ENCODE measurements at regions not wholly inside any gene's neighbourhood (a gene's known extent, or its start where the extent isn't known, plus 50 kb on each side); places are given as distances from the start of the nearest gene placed in this dataset.
"Not testable (repeated sequence)": the region's sequence is repeated elsewhere in the genome, so short reads cannot be mapped to it uniquely, and the experiment has no call there.

DNA sequence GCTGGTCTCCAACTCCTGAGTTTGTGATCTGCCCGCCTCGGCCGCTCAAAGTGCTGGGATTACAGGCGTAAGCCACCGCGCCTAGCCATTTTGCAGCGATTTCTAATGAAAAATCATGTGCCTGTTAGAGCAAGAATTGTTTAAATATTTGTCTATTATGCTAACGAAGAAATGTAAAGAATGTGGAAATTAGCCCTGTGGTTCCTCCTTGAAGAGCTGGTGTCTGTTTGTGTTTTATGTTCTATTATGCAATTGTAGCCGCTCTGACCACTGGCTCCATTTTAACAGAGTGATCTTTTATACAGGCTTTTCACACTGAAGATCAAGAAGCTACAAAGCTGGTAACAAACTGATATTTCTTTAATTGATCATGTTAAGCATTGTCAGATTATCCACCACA lies 217.3 kb downstream of the USP22 start (continued):
- TF ChIP-seq, protein P1, sequence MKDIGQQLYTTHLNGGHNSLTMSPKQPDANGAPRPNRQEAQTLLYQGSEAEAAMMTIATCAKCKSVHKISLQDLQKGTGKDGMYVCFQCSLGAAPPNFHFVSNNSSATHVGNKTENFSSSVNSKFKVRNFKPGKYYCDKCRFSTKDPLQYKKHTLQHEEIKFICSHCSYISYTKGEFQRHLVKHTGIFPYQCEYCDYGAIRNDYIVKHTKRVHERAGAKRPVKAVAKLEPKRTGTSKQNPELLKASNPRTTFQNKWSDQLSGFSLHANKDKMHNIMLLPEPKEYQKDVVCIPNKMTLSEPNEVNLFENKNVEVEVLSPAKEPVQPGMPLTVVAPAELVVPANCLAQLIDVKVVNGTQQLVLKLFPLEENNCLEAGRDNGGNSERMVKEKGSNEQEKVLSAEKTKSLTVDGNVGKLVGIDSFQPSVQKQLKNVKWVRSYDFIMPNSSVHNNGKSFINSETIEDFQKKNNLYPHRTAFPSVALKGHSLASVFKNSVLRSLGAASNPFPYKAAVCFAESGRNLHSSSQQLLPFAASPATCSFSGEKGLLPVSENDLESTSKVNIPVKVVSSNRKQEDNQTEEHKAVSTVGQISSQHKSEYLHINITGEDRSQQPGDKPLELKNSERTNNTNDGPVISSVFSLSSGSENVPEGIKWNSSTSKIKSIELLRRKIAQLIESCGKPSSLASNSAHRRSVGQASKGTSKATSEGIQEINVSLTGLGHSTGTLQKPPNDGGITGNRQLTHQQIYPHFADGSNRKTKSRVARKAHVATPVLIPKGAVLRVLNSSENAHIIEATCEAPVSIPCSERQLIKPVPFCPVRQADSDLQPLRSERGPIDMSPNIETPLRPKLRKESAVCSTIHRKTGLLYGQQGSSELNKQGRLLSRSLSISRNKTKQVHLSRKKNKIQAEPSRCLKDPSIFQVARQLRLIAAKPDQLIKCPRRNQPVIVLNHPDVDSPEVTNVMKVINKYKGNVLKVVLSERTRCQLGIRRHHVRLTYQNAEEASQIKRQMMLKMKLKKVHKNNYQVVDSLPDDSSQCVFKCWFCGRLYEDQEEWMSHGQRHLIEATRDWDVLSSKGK (CRISPR knock-in tag; IDR thresholded peaks at IDR 0.05): no peak
- TF ChIP-seq NFRKB (IDR thresholded peaks at IDR 0.05; ENCODE audit: low read depth): no peak

DNA sequence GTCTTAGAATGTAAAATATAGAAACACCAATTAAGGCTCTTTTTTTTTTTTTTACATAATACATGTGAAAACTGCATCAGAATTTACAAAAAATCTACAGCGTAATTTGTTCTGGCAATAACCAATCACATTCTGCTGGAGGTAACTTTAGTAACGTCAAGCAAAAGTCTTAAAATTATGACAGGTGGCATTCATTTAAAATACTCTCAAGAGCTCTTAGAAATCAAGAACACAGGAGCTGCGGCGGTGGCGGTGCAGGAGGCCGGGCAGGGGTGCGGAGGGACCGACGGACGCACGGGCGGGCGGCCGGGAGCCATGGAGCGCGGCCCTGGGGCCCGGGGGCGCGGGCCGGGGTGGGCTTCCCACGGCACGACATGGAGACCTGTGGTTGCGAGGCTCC lies 202.4 kb downstream of the USP22 start:
- H3K9ac ChIP-seq (ENCODE audit: insufficient read depth in 1 of 2, low read depth in 2 of 2, low read length in 2 of 2); H2AFZ ChIP-seq (ENCODE audit: low read depth, low read length); H3K27me3 ChIP-seq (ENCODE audit: control insufficient read depth in 2 of 2, insufficient read depth in 2 of 2, low read length in 2 of 2); intact Hi-C loops (cut with micrococcal nuclease); H3K4me2 ChIP-seq (ENCODE audit: insufficient read depth, low read length); H3K9me1 ChIP-seq (ENCODE audit: control insufficient read depth, insufficient read depth, low read length); DNase-seq (ENCODE audit: extremely low read depth in 1 of 4, low spot score in 3 of 4); BruUV-seq (replicated peaks); H3K27ac ChIP-seq (ENCODE audit: extremely low read depth, low read depth, low read length); H3K9me3 ChIP-seq (replicated peaks; ENCODE audit: control insufficient read depth, insufficient read depth, low read depth, low read length); H3K4me3 ChIP-seq; ATAC-seq; CTCF ChIA-PET (ENCODE audit: low intra/inter-chr PET ratio); FAIRE-seq; POLR2A ChIA-PET; H3K79me2 ChIP-seq (ENCODE audit: control insufficient read depth, insufficient read depth, low read length); H4K20me1 ChIP-seq (replicated peaks; ENCODE audit: control insufficient read depth, insufficient read depth, low read length); H3K36me3 ChIP-seq (ENCODE audit: control insufficient read depth, insufficient read depth, low read length); in situ Hi-C loops (cut with MboI); H3K4me1 ChIP-seq (replicated peaks in 1 of 2; ENCODE audit: control insufficient read depth in 2 of 2, insufficient read depth in 2 of 2, low read length in 2 of 2): not testable (repeated sequence)
- WGBS (ENCODE audit: insufficient coverage, low coverage, missing lambda C conversion rate): 21% methylated on average over 2 of the region's 23 CpGs

DNA sequence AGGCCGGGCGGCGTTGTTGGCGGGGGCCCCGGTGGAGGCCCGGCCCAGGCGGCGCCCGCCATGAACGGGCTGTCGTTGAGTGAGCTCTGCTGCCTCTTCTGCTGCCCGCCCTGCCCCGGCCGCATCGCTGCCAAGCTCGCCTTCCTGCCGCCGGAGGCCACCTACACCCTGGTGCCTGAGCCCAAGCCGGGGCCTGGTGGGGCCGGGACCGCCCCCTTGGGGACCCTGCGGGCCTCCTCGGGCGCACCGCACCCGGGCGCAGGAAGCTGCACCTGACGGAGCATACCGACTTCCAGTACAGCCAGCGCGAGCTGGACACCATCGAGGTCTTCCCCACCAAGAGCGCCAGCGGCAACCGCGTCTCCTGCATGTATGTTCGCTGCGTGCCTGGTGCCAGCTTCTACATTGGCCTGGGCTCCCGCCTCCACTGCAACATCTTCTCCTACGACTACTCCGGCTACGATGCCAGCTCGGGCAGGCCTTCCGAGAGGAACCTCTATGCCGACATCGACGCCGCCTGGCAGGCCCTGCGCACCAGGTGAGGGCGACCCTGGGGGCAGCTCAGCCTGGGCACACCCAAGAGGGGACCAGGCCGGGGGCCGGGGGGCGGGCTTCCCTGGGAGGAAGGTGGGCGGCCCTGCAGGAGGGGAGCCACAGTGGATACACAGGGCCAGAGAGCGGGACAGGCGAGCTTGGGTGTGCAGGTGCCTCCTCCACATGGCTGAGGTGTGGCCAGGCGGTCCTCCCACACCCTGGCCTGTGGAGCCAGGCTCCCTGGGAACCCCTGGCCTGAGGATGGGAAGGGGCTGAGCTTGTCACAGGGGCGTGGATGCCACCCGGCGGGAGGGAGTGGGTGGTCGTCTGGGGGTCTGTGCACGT lies 201.6 kb downstream of the USP22 start:
- intact Hi-C loops (cut with micrococcal nuclease): not testable (repeated sequence)

DNA sequence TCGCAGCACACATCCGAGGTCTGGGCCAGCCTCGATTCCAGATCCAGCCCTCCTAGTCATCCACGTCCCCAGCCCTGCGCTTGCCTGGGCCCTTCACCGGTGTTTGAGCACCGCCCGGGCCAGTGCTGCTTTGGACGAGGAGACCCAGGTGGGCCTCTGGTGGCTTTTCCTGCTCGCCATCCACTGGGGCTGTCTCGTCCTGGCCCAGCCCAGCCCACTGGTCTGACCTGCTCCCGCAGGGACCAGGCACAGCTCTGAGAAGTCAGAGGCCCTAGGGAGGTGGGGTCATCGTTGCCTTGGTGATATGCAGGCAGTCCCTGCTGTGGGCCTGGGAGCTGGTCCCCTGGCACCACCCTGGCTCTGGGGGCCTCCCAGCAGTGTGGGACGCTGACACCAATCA lies 200.8 kb downstream of the USP22 start:
- H3K27ac ChIP-seq (ENCODE audit: extremely low read depth, low read depth, low read length); ATAC-seq; H3K27me3 ChIP-seq (ENCODE audit: control insufficient read depth in 2 of 2, insufficient read depth in 2 of 2, low read length in 2 of 2); H3K9me1 ChIP-seq (ENCODE audit: control insufficient read depth, insufficient read depth, low read length); CTCF ChIA-PET (ENCODE audit: low intra/inter-chr PET ratio); BruUV-seq (replicated peaks); H2AFZ ChIP-seq (ENCODE audit: low read depth, low read length); H3K4me2 ChIP-seq (ENCODE audit: insufficient read depth, low read length); POLR2A ChIA-PET; H3K9me3 ChIP-seq (replicated peaks; ENCODE audit: control insufficient read depth, insufficient read depth, low read depth, low read length); H3K4me1 ChIP-seq (replicated peaks in 1 of 2; ENCODE audit: control insufficient read depth in 2 of 2, insufficient read depth in 2 of 2, low read length in 2 of 2); H3K9ac ChIP-seq (ENCODE audit: insufficient read depth in 1 of 2, low read depth in 2 of 2, low read length in 2 of 2); H3K4me3 ChIP-seq; H4K20me1 ChIP-seq (replicated peaks; ENCODE audit: control insufficient read depth, insufficient read depth, low read length); intact Hi-C loops (cut with micrococcal nuclease); H3K36me3 ChIP-seq (ENCODE audit: control insufficient read depth, insufficient read depth, low read length); H3K79me2 ChIP-seq (ENCODE audit: control insufficient read depth, insufficient read depth, low read length); FAIRE-seq; in situ Hi-C loops (cut with MboI); DNase-seq (ENCODE audit: extremely low read depth in 1 of 4, low spot score in 3 of 4): not testable (repeated sequence)
- WGBS (ENCODE audit: insufficient coverage, low coverage, missing lambda C conversion rate): no CpG with 5 or more reads among the region's 14 CpGs

More for the DNA sequence above, 201.6 kb downstream of the USP22 start:
- H3K9ac ChIP-seq (ENCODE audit: insufficient read depth in 1 of 2, low read depth in 2 of 2, low read length in 2 of 2); H3K9me3 ChIP-seq (replicated peaks; ENCODE audit: control insufficient read depth, insufficient read depth, low read depth, low read length); DNase-seq (ENCODE audit: extremely low read depth in 1 of 4, low spot score in 3 of 4); FAIRE-seq; H3K4me1 ChIP-seq (replicated peaks in 1 of 2; ENCODE audit: control insufficient read depth in 2 of 2, insufficient read depth in 2 of 2, low read length in 2 of 2); H3K36me3 ChIP-seq (ENCODE audit: control insufficient read depth, insufficient read depth, low read length); H3K4me2 ChIP-seq (ENCODE audit: insufficient read depth, low read length); H3K4me3 ChIP-seq; H3K27me3 ChIP-seq (ENCODE audit: control insufficient read depth in 2 of 2, insufficient read depth in 2 of 2, low read length in 2 of 2); H4K20me1 ChIP-seq (replicated peaks; ENCODE audit: control insufficient read depth, insufficient read depth, low read length); H3K9me1 ChIP-seq (ENCODE audit: control insufficient read depth, insufficient read depth, low read length); H2AFZ ChIP-seq (ENCODE audit: low read depth, low read length); H3K27ac ChIP-seq (ENCODE audit: extremely low read depth, low read depth, low read length); BruUV-seq (replicated peaks); POLR2A ChIA-PET; CTCF ChIA-PET (ENCODE audit: low intra/inter-chr PET ratio); H3K79me2 ChIP-seq (ENCODE audit: control insufficient read depth, insufficient read depth, low read length); in situ Hi-C loops (cut with MboI); ATAC-seq: not testable (repeated sequence)
- WGBS (ENCODE audit: insufficient coverage, low coverage, missing lambda C conversion rate): no CpG with 5 or more reads among the region's 62 CpGs
